Type B pancreatic cell (in vitro differentiated cells): ENCODE measurements at regions not wholly inside any gene's neighbourhood (a gene's known extent, or its start where the extent isn't known, plus 50 kb on each side); places are given as distances from the start of the nearest gene placed in this dataset.
A peak's percentile ranks its signal among the peaks of the same experiment; 100 is the strongest.

Experiments
- DNase-seq: peaks from one replicate; pipeline ENCODE4 v3.0.0; 2021; ENCODE audit warnings: mixed read lengths; ENCODE audit not compliant: unreplicated experiment; ENCODE audit errors: extremely low spot score
- H3K27ac Mint-ChIP-seq: 2 replicates; pipeline ENCODE4 v1.8.0; 2021; ENCODE audit warnings: mild to moderate bottlenecking, mixed read lengths
- H3K27me3 Mint-ChIP-seq: 2 replicates; pipeline ENCODE4 v1.8.0; 2021; ENCODE audit warnings: mixed read lengths
- H3K36me3 Mint-ChIP-seq: 2 replicates; pipeline ENCODE4 v1.8.0; 2021; ENCODE audit warnings: mixed read lengths
- H3K4me1 Mint-ChIP-seq: one replicate; pipeline ENCODE4 v1.8.0; 2021; ENCODE audit warnings: mixed read lengths; ENCODE audit not compliant: unreplicated experiment
- H3K4me3 Mint-ChIP-seq: 2 replicates; pipeline ENCODE4 v1.8.0; 2021; ENCODE audit warnings: mild to moderate bottlenecking, mixed read lengths
- H3K9me3 Mint-ChIP-seq: 2 replicates; pipeline ENCODE4 v1.8.0; 2021; ENCODE audit warnings: mixed read lengths
- CTCF ChIP-seq: fragments of 200-600 bp; sonication (generic); conservative IDR thresholded peaks from 2 replicates; pipeline ENCODE4 v1.5.0; 2021; ENCODE audit warnings: antibody characterized with exemption, mild to moderate bottlenecking

GRCh38 chr5:117299224-117299935 is 724.8 kb upstream of the SEMA6A start:
- H3K4me3 Mint-ChIP-seq, result peak overlapping the region; percentile 33
- H3K36me3 Mint-ChIP-seq, result no peaks in the 10 kb centered on the region
- peaks cover 40% of the 10 kb centered on the region for H3K4me1 Mint-ChIP-seq
- no peak for TF ChIP-seq CTCF
- no peak for DNase-seq
- peaks cover 8% of the 10 kb centered on the region for H3K9me3 Mint-ChIP-seq
- peak overlapping the region; percentile 17 for H3K27ac Mint-ChIP-seq
- no peaks in the 10 kb centered on the region for H3K27me3 Mint-ChIP-seq

GRCh38 chr5:117296872-117297271 is 722.2 kb upstream of the SEMA6A start:
- H3K27me3 Mint-ChIP-seq, result no peaks in the 10 kb centered on the region
- peaks cover 27% of the 10 kb centered on the region for H3K4me1 Mint-ChIP-seq
- H3K9me3 Mint-ChIP-seq, result peaks cover 8% of the 10 kb centered on the region
- H3K4me3 Mint-ChIP-seq, result no peak overlapping the region
- no peaks in the 10 kb centered on the region for H3K36me3 Mint-ChIP-seq
- no peak for TF ChIP-seq CTCF
- DNase-seq, result no peak
- H3K27ac Mint-ChIP-seq, result no peak overlapping the region

GRCh38 chr5:117295941-117296340 is 721.3 kb upstream of the SEMA6A start:
- H3K27me3 Mint-ChIP-seq, result no peaks in the 10 kb centered on the region
- no peak for DNase-seq
- H3K36me3 Mint-ChIP-seq, result no peaks in the 10 kb centered on the region
- no peak for TF ChIP-seq CTCF
- H3K4me1 Mint-ChIP-seq, result peaks cover 31% of the 10 kb centered on the region
- H3K9me3 Mint-ChIP-seq, result peaks cover 8% of the 10 kb centered on the region
- H3K27ac Mint-ChIP-seq, result no peak overlapping the region
- H3K4me3 Mint-ChIP-seq, result no peak overlapping the region

- H3K27me3 Mint-ChIP-seq, result no peaks in the 10 kb centered on the region
- H3K4me1 Mint-ChIP-seq, result peaks cover 7% of the 10 kb centered on the region
- DNase-seq, result no peak
- no peaks in the 10 kb centered on the region for H3K9me3 Mint-ChIP-seq
- no peaks in the 10 kb centered on the region for H3K36me3 Mint-ChIP-seq
- H3K27ac Mint-ChIP-seq, result no peak overlapping the region
- H3K4me3 Mint-ChIP-seq, result no peak overlapping the region
- TF ChIP-seq CTCF, result no peak
Observed at GRCh38 chr5:117286813-117287212, 712.2 kb upstream of the SEMA6A start.

GRCh38 chr5:117271656-117272055 is 697.0 kb upstream of the SEMA6A start:
- no peaks in the 10 kb centered on the region for H3K27me3 Mint-ChIP-seq

More at GRCh38 chr5:117271656-117272055, 697.0 kb upstream of the SEMA6A start:
- Mint-ChIP-seq H3K36me3 (peaks cover 4% of the 10 kb centered on the region), H3K9me3 (peaks cover 8% of the 10 kb centered on the region), H3K4me3 (no peak overlapping the region), H3K4me1 (no peaks in the 10 kb centered on the region), H3K27ac (no peak overlapping the region)
- no peak for DNase-seq
- no peak for TF ChIP-seq CTCF
